Stimulated activated CD4-positive, alpha-beta T cell treated with anti-CD3 and anti-CD28 coated beads, Interleukin-15, amount 100 ng/mL, for 24 hours (primary cell): ENCODE measurements at regions not wholly inside any gene's neighbourhood (a gene's known extent, or its start where the extent isn't known, plus 50 kb on each side); places are given as distances from the start of the nearest gene placed in this dataset.

Experiments used
- DNase-seq: peaks from one replicate; pipeline ENCODE4 v3.0.0-alpha.2; 2020

DNA sequence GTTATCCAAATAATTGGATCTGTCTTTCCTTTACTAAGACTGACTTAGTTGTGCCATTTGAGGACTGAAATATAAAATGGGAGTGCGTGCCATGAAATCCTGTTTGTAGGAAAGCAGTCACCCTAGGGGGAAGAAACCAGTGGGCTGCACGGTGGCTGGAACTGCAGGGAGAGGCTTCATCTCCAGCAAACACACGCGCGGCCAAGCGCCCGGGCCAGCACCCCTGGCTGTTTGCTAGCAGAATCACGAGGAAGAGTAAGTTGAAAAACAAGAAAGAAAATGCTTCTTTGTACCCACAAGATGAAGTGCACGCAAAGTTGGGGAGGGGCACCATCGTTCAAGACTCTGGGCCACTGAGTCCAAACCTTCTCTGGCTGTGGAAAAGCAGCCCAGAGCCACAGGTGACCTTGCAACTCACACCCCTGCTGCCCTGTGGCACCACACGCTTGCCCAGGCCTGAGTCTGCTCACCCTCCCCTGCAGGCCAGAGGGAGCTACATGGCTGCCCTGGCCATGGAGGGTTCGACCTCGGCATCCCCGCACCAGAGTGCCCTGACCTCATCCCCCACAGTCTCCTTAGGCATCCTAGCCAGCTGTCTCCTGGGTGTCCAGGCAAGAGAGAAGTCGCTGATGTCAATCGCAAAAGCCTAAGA is 55.2 kb downstream of the IRX2 start:
- DNase-seq = no peak

DNA sequence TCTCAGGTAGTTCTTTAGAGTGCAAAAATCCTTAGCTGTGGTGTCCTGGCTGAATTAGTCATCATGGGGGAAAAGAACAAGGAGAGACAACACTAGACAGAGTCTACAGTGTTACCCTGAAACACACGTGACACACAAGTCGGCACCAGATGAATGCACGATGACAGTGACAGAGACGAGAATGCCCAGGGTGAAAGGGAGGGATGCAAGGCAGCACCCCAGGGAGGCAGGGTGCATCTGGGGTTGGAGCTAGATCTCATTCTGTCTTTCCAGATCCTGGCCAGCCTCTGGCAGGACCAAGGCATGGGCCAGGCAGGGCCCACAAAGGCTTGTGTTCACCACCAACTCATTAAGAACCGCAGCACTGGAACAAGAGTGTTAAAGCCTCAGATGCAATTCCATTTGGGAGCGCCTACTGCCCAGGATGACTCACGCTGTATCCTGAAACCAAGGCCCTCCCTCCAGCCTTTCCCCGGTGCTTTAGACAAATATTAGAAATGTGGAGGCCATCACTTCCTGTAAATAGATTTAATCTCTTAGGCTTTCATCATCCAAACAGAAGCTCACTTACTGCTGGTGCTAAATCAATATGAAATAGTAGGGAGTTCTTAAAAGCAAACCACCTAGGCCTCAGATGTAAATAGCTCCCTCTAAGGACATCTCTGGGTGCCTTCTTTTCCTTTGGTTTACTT is 56.1 kb downstream of the IRX2 start:
- no peak for DNase-seq

DNA sequence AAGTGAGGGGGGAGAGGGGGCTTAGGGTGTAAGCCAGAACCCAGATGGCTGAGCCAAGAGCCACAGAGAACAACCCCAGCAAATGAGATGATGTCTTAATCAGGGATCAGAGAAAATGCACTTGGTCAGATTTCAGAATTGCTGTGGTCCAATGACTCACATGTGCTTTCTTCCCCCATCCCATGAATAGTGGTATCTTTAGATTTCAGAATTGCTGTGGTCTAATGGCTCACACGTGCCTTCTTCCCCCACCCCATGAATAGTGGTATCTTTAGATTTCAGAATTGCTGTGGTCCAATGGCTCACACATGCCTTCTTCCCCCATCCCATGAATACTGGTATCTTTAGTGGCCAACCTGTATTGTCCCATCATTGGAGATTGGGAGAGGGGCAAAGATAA is 59.9 kb downstream of the IRX2 start:
- DNase-seq = no peak

DNA sequence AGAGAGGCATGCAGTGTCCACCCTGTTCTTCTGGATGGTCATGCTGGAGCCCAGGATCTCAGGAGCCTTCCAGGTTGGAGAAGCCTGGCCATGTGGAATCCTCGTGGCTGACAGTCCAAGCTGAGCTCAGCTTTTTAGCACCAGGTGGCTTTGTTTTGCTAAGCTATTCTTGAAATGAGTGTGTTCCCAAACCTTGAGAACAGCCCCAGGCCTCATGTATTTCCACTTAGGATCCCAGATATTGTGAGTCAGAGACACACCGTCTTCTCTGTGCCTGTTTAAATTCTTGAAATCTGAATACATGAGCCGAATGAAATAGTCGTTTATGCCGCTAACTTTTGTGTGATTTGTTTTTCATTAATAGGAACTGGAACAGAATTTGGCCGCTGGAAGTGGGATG is 61.2 kb downstream of the IRX2 start:
- DNase-seq = no peak

DNA sequence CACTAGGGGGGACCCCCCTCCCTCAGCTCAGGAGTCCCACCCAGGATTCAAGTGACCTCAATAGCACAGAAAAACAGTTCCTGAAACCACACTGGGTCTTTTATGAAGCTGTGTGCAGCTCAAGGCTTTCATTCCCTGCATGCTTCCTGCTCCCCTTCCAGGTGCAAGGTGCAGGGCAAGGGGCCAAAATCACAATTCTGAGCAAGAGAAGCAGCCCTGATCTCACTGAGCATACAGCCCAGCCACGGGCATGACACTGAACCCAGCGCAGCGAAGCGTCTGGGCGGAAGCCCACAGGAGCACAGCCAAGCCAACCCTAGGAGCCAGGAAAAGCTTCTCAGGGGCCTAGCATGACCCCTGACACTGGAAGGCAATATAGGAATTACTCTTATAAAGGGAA is 62.9 kb downstream of the IRX2 start:
- DNase-seq = no peak

DNA sequence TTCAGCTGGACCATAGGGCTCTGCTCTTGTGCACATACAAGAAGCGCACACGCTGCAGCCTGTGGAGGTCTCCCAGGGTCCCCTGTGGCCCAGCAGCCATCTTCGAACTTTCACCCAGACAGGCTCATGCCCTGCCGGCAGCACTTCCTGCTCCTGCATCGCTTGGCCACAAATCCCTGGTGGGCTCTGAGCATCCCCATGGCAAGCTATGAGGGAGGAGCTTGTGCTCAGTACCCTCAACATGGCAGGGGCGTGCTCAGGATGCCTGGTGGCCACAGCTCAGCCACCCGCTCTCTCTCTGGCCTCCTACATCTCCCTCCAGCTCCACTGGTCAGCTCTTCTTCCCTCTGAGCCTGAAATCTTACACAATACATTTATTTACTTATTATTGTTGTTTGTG is 63.7 kb downstream of the IRX2 start:
- DNase-seq = no peak

DNA sequence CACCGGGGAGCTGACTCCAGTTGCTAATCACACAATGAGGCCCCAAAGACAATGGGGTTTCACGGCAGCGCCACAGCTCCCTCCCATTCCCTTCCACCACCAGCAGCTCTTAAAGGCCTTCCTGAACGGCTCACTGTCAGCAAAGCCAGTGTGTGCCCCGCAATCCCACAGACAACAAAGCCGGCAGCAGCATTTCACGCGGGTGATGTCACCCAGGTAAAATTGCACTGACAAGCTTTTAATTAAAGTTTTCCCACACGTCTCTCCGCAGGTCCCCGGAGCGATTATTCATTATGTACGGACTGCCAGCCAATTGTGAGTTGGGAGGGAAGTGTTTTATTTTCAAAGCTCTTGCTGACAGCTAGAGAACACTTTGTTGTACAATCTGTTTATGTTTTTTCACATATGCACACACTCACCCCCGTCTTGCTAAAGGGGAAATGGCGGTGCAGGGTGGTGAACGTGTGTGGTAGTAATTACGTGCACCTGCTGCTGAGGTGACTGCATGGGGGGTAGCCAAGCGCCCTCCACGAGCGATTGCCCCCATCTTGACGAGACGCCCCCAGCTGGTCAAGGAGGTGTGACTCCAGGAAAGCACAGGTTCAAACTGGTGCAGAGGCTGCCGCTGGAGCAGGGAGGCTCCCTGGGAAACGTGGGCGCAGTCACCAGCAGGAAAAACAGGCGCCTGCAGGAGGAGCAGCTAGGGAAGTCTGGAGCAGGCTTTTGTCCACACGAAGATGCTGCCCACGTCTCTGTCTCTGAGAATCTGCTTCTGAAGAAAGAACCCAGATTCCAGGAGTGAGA is 65.0 kb downstream of the IRX2 start:
- DNase-seq = no peak

DNA sequence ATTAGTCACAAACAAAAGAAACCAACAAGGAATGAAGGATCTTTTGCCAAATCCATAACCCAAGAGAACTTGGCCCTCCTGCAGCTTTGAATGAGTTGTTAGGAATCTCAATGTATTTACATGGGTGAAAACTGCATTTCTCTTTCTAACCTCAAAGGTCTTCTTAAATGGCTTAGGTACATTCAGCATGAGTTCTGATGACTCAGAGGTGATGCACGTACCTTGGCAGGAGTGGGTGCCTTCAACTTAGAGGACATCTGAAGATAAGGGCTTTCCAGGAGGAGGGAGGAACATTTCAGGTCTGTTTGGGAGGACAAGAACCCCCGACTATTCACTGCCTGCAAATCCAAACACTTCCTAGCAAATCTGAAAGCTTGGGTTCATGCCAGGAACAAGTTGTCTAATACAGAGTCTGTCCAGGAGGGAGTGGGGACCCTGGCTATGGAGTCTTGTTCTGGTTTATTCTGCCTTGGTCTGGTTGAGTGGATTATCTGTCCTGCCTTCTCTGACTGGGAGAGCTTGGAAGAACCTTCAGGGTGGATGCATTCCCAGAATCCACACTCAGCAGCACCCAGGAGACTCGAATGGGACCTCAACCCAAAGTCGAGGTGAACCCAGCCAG is 65.7 kb downstream of the IRX2 start:
- DNase-seq = no peak

DNA sequence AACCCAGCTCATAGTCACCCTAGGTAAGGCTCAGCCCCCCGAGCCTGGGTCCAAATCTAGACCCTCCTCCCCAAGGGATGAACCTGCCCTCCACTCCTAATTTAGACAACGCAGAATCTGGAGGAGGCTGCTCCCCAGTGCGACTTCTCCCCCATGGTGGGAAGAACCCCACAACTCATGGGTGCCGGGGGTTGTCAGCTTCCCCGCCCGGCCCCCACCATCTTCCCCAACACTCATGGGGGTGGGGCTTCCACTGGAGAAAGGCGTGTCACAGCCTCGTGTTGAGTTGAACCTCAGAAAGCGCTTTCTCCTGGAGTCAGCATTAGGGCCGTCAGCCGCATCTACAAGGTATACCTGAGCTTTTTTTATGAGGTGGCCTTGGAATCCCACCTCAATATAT is 66.9 kb downstream of the IRX2 start:
- DNase-seq = no peak

DNA sequence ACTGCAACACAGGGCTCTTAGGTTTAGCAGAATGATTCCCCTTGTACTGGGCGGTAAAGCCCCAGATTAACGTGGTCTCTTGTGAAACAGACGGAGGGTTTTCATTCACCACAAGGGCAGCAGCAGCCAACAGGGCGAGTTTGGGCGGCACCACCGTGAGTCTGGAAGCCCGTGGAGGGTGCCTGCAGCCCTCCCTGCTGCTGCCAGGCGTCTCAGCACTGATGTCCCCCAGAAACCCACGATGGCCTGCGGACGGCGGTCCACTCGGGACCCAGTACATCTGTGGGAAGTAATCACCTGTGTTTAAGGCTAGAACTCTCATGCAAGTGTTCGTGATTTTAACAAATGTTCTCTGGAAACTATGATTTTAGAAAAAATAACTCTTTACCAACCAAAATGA is 67.8 kb downstream of the IRX2 start:
- DNase-seq = no peak

DNA sequence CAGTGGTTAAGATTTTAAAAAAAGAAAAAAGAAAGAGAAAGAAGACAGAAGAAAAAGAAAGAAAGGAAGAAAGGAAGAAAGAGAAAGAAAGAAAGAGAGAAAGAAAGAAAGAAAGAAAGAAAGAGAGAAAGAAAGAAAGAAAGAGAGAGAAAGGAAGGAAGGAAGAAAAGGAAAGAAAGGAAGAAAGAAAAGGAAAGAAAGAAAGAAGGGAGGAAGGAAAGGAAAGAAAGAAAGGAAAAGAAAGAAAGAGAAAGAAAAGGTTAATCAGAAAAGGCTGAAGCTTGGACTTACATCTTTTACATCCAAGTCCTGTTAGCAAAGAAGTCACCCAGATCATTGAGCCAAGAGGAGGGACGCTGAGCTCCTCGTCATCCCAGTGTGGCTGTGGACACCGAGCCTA is 70.0 kb downstream of the IRX2 start:
- no peak for DNase-seq

DNA sequence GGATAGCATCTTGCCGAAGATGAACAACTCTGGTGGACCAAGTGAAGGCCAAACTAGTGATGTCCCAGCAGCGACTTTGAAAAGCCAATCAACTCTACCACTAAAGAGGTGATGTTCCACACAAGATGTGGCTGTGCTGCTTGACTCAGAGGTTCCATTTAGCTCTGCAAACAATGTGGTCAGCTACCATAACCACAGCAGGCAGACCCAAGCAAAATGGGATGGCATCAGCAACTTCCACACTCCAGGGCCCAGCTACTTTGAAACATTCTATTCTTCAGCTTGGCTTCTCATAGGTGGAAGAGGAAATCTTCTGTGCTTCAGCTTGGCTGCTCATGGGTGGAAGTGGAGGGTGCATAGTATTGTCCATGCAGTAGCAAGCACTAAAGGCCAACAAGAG is 70.5 kb downstream of the IRX2 start:
- no peak for DNase-seq

DNA sequence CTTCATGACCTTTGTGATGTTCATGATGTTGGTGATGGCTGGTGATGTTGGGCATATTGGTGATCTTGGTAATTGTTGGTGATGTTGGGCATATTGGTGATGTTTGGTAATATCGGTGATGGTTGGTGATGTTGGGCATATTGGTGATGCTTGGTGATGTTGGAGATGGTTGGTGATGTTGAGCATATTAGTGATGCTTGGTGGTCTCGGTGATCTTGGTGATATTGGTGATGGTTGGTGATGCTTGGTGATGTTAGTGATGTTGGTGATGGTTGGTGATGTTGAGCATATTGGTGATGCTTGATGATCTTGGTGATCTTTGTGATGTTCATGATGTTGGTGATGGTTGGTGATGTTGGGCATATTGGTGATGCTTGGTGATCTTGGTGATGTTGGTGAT is 73.8 kb downstream of the IRX2 start:
- DNase-seq = no peak

DNA sequence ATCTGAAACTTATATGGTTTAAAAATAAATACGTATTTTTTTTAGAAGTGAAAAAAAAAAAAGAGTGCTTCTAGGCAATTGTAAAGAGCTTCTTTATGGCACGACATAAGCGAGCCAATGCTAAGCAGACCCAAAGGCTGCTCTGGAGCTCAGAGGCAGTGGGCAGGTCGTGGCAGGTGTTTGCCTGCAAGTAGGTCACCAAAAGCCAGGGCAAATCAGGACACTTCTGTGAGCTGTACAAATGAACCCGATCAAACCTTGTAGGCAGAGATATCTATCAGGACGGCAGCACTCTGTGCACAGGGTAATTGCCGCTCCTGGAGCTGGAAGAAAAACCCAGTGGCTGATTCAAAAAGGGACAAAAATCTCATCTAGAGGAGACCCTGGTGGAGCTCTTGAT is 75.9 kb downstream of the IRX2 start:
- DNase-seq = no peak

DNA sequence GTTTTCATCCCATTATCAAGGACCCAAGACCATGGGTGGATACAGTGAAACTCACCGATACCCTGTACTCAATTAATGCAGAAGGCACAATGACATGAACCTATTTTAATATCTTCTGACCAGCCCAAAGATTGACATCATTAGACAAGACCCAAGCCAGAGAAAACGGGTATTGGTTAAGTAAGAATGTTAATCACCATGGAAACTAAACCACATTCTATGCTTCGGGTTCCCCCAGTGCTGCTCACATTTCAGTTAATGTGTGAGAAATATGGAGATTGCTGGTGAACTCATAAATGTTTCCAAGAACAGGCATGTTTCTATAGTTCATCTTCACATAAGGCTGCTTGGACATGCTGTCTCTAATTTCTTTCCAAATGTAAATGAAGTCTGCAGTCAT is 77.0 kb downstream of the IRX2 start:
- no peak for DNase-seq

DNA sequence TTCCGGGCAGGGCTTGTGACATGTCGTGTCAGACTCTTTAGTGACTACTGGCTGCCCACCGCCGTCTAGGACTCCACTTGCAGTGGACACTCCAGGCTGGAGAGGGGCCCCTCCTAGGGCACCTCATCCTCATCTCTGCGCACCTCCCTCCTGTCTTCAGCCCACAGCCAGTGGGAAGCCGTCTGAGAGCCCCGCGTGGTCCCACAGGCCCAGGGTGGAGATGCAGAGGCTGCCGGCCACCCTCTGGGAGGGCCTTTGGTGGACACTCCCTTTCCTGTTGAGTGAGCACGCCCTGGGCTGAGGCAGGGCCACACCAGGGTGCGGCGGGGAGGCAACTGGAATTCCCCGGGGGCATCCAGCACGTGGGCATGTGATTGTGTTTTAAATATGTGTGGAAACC is 80.5 kb downstream of the IRX2 start:
- DNase-seq = no peak

DNA sequence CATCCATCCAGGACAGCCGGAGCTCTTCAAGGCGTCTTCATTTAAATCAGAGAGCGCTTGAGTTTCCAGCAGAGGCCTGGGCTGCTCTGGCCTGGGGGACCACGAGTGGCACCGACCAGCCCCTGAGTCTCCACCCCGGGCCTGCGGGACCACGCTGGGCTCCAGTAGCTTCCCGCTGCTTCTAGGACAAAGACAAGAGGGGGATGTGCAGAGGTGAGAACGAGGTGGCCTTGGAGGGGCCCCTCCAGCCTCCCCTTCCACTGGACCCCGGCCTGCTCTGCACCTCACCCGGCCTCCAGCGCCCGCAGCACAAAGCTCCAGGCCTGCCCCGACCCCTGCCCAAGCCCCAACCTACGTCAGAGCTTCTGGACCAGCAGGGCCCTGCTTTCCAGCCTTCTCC is 81.6 kb downstream of the IRX2 start:
- no peak for DNase-seq

DNA sequence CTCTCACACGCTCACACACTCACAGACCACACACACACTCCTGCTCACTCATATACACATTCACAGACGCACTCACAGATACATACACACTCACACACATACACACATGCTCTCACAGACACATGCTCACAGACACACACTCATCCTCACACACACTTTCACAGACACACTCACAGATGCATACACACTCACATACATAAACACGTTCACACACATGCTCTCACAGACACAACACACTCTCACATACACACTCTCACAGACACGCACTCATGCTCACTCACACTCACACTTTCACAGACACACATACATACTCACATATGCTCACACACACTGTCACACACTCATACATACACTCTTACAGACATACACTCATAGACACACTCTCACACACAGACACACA is 82.2 kb downstream of the IRX2 start:
- no peak for DNase-seq

DNA sequence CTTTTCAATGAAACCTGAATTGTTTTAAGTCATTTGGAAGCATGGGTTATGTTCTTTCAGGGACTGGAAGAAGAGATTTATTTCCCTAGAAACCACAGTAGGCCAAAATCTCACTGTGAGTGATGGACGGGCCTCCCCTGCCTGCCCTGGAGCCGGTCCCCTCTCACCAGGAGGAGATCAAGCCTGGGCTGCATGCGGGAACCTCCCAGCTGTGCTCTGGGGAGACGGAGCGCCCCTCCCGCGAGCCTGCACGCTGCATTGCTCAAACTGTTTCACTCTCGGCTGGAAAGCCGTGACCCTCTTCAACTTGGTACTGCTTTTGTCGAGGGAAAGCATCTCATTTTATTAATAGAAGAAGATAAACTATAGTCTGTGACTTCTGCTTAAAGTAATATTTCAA is 85.4 kb downstream of the IRX2 start:
- DNase-seq = no peak

DNA sequence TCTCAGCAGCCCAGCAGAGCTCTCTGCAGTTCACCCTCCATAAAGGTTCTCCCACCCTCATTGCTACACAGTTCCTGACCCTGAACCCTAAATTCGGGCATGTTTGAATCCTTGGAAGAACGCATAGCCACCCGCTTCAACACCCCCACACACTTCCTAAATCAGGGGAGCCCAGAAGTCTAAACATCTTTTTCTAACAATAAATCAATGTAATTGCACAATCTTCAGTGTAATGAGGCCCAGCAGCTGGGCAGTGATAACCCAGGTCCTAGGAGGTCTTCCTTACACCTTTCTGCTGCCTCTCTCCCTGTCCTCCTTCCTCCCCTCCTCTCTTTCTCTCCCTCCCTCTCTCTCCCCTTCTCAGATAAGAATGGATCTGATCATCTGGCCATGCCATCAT is 88.0 kb downstream of the IRX2 start:
- DNase-seq = no peak

DNA sequence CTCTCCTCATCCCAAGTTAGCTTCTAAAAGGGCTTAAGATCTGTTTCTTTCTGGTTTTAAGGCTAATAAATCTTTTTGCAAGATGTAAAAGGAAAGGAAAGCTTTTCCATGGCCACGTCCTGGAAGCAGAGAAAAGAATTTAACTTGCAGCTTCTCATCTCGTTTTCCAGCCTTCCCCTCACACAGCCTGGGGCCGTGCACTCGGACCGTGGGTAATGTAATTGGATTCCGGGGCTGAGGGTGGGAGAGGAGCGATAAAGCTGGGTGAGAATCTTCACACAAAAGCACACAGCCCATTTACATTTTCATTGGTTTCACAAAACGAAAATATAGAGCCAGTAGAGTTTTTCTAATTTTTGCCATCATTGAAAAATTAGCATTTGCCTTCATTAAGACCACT is 91.2 kb downstream of the IRX2 start:
- DNase-seq = no peak

DNA sequence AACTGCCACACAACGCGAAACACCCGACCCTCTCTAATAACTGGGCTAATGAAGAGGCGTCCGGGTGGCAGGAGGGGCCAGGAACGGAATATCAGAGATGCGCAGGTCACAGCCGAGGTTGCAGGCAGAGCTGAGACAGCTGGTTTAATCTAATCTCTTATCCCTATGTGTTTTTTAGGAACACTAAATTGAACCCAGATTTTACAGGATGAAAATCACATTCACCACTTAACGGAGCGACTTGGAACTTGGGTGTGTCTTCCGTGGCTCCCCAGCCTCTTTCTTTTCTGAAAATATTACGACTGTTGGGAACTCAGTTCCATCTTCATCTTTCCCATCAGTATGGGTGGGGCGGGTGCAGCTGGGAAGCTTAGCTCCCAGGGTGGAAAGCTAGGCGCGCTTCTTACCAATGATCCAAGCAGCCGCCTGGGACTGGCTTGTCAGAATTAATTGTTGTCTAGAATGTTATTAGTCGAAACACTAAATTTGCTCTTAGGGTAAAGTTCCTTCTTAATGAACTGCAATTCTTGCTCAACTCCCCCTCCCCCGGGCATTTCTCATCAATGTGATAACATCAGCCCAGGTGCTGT is 92.5 kb downstream of the IRX2 start:
- DNase-seq = no peak

DNA sequence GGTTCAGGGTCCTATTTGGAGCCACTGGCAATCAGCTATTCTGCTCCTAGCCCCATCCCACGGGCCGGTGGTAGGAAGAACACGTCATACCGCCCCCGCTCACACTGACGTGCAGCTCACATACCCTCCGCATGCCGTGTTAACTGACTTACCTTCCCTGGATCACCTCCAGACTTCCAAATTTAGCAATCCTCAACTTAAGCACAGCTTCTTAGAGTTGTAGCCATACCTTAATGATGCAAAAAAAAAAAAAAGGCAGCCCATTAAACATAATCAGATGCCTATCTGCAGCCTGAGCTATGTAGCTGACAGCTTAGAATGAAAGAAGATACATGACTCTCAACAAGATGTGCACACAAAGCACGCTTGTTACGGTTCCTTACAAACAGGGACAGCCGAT is 93.0 kb downstream of the IRX2 start:
- no peak for DNase-seq

DNA sequence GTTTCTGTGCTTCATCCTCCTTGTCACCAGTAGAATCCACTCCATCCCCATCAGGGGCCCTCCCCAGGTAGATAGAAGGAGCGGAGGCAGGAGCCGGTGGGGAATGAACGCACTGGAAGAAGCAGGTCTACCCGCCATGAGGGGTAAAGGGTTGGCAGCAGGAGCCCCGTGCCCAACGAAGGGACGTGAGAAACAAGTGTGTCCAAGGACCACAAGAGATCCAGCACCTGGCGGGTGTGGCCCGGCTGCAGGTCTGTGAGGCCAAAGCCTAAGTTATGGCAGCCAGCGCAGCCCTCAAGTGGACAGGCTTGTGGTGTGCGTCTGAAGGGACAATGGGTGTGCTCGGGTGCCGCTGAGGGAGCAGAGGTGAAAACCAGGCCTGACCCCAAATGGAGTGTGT is 94.3 kb downstream of the IRX2 start:
- no peak for DNase-seq
